ENCODE measurements at regions not wholly inside any gene's neighbourhood (a gene's known extent, or its start where the extent isn't known, plus 50 kb on each side); places are given as distances from the start of the nearest gene placed in this dataset.

GRCh38 chr4:56149591-56149990 is 200.8 kb downstream of the CEP135 start:
- no peak overlapping the region for H3K4me3 ChIP-seq (ENCODE audit: insufficient read depth, low read length, poor library complexity, severe bottlenecking)
- H4K20me1 ChIP-seq (ENCODE audit: low read depth, low read length) = no peaks in the 10 kb centered on the region
- H3K79me2 ChIP-seq (ENCODE audit: insufficient read depth, low read length) = no peaks in the 10 kb centered on the region
- no peaks in the 10 kb centered on the region for H3K9me2 ChIP-seq (replicated peaks; ENCODE audit: insufficient read depth, low read length)
- no peak overlapping the region for H2AFZ ChIP-seq (ENCODE audit: low read depth, low read length, severe bottlenecking)
- H3F3A ChIP-seq (ENCODE audit: insufficient read depth) = no peaks in the 10 kb centered on the region
- H3K36me3 ChIP-seq (ENCODE audit: low read length) = no peaks in the 10 kb centered on the region
- no peak for TF ChIP-seq EZH2phosphoT487 (conservative IDR thresholded peaks at IDR 0.05; ENCODE audit: low read length)
- no peak for TF ChIP-seq CTCF (IDR thresholded peaks at IDR 0.05; ENCODE audit: insufficient read depth, low read length, poor library complexity, severe bottlenecking)
- no peak overlapping the region for H3K9ac ChIP-seq (ENCODE audit: low read length)
- no peak overlapping the region for H3K4me2 ChIP-seq (ENCODE audit: low read depth, low read length, poor library complexity, severe bottlenecking)
- H3K27me3 ChIP-seq (ENCODE audit: low read length) = no peaks in the 10 kb centered on the region
- H3K9me3 ChIP-seq (ENCODE audit: insufficient read depth, low read length) = no peaks in the 10 kb centered on the region
- H3K27ac ChIP-seq (ENCODE audit: low read depth, low read length) = no peak overlapping the region

GRCh38 chr4:56148428-56148827 is 199.7 kb downstream of the CEP135 start:
- no peak overlapping the region for H3K27ac ChIP-seq (ENCODE audit: low read depth, low read length)
- H3K9me2 ChIP-seq (replicated peaks; ENCODE audit: insufficient read depth, low read length) = no peaks in the 10 kb centered on the region
- H4K20me1 ChIP-seq (ENCODE audit: low read depth, low read length) = no peaks in the 10 kb centered on the region
- no peak overlapping the region for H2AFZ ChIP-seq (ENCODE audit: low read depth, low read length, severe bottlenecking)
- no peak overlapping the region for H3K9ac ChIP-seq (ENCODE audit: low read length)
- H3F3A ChIP-seq (ENCODE audit: insufficient read depth) = no peaks in the 10 kb centered on the region
- no peaks in the 10 kb centered on the region for H3K79me2 ChIP-seq (ENCODE audit: insufficient read depth, low read length)
- H3K27me3 ChIP-seq (ENCODE audit: low read length) = no peaks in the 10 kb centered on the region
- no peaks in the 10 kb centered on the region for H3K9me3 ChIP-seq (ENCODE audit: insufficient read depth, low read length)
- H3K4me3 ChIP-seq (ENCODE audit: insufficient read depth, low read length, poor library complexity, severe bottlenecking) = no peak overlapping the region
- no peaks in the 10 kb centered on the region for H3K36me3 ChIP-seq (ENCODE audit: low read length)
- TF ChIP-seq CTCF (IDR thresholded peaks at IDR 0.05; ENCODE audit: insufficient read depth, low read length, poor library complexity, severe bottlenecking) = no peak
- no peak for TF ChIP-seq EZH2phosphoT487 (conservative IDR thresholded peaks at IDR 0.05; ENCODE audit: low read length)
- no peak overlapping the region for H3K4me2 ChIP-seq (ENCODE audit: low read depth, low read length, poor library complexity, severe bottlenecking)

GRCh38 chr4:56147371-56147770 is 198.6 kb downstream of the CEP135 start:
- Histone ChIP-seq H3K36me3 (ENCODE audit: low read length) (no peaks in the 10 kb centered on the region), H3K9me2 (replicated peaks; ENCODE audit: insufficient read depth, low read length) (no peaks in the 10 kb centered on the region), H2AFZ (ENCODE audit: low read depth, low read length, severe bottlenecking) (no peak overlapping the region), H3K4me2 (ENCODE audit: low read depth, low read length, poor library complexity, severe bottlenecking) (no peak overlapping the region), H3F3A (ENCODE audit: insufficient read depth) (no peaks in the 10 kb centered on the region), H4K20me1 (ENCODE audit: low read depth, low read length) (no peaks in the 10 kb centered on the region), H3K27ac (ENCODE audit: low read depth, low read length) (no peak overlapping the region), H3K4me3 (ENCODE audit: insufficient read depth, low read length, poor library complexity, severe bottlenecking) (no peak overlapping the region), H3K79me2 (ENCODE audit: insufficient read depth, low read length) (no peaks in the 10 kb centered on the region), H3K9me3 (ENCODE audit: insufficient read depth, low read length) (no peaks in the 10 kb centered on the region), H3K27me3 (ENCODE audit: low read length) (no peaks in the 10 kb centered on the region), H3K9ac (ENCODE audit: low read length) (no peak overlapping the region)
- TF ChIP-seq CTCF (IDR thresholded peaks at IDR 0.05; ENCODE audit: insufficient read depth, low read length, poor library complexity, severe bottlenecking) (no peak), EZH2phosphoT487 (conservative IDR thresholded peaks at IDR 0.05; ENCODE audit: low read length) (no peak)
